ENCODE measurements at regions not wholly inside any gene's neighbourhood (a gene's known extent, or its start where the extent isn't known, plus 50 kb on each side); places are given as distances from the start of the nearest gene placed in this dataset.

GRCh38 chr18:2082676-2083075 lies 488.6 kb downstream of the METTL4 start:
- in situ Hi-C loops (cut with HindIII; ENCODE audit: low pct_unique_long_range_greater_than_20kb, low sequenced_read_pairs): no loop called here
- no peak for DNase-seq (ENCODE audit: low read depth, low spot score)

- in situ Hi-C loops (cut with HindIII; ENCODE audit: low pct_unique_long_range_greater_than_20kb, low sequenced_read_pairs): no loop called here
- DNase-seq (ENCODE audit: low read depth, low spot score): peak; percentile 27
Measured at GRCh38 chr18:2083691-2084090, 487.6 kb downstream of the METTL4 start.

DNA sequence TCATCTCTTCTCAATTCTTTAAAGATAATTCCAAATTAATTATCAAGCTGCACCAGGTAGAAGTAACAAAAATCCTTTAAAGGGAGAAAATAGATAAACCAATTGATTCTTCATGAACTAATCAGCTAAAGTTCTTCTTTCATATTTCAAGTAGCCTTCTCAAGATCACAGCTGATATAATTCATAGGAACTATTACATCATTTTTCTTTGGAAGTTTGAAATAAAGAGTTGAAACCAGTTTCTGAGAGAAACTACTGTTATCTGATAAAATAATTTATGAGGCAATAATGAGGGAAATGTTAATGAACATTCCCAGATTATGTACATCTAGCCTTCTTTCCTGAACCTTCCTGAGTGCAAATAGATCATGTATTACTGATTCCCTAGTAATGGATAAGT lies 484.9 kb downstream of the METTL4 start:
- no peak for DNase-seq (ENCODE audit: low read depth, low spot score)
- in situ Hi-C loops (cut with HindIII; ENCODE audit: low pct_unique_long_range_greater_than_20kb, low sequenced_read_pairs): no loop called here

DNA sequence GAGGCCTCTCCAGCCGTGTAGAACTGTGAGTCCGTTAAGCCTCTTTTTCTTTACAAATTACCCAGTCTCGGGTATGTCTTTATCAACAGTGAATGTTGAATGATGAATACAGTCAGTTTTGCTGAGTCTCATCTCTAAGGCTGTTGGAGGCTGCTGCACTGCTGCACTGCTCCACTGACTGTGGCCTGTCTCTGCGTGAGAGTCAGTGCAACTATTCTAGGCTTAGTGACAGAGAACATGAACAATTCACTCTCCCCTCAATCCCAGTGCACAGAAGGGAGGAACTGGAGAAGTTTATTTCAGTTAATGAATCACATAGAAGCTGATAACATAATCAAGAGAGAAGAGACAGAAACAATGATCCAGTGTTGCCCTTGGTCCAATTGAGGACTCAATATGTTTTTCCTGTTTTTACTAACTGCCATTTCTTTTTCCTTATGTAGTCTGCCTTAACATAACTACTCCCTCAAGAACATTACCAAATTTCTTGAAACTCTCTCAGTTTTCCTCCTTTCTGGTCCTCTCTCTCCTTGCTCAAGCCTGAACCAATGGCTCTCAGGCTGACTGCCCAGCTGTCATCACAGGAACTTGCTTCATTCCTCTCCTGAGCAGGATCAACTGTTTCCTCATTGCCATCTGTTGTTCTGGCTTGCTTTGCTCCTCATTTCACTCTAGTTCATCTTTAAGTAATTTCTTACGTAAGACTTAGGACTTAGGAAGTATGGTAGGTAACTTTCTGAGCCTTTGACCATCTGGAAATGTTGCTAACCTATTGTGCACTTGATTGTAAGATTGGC lies 483.2 kb downstream of the METTL4 start:
- in situ Hi-C loops (cut with HindIII; ENCODE audit: low pct_unique_long_range_greater_than_20kb, low sequenced_read_pairs): no loop called here
- DNase-seq (ENCODE audit: low read depth, low spot score): no peak

DNA sequence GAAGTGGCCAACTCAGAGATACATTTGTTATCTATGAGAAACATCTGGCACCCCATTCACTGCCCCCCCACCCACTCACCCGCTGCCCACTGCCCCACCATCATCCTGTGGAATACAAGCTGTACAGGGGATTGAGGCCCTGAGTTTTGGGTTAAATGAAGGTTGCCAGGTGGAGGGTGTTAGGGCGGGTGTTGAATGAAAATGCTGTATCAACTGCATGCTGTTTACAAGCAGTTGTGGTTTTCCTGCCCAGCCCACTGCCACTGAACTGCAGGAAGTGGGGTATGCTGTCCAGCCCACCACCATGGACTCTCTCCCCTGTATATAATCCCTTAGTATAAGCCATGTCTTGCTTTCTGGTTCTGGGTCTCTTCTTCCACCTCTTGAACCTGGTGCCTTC lies 481.9 kb downstream of the METTL4 start:
- in situ Hi-C loops (cut with HindIII; ENCODE audit: low pct_unique_long_range_greater_than_20kb, low sequenced_read_pairs): no loop called here
- DNase-seq (ENCODE audit: low read depth, low spot score): no peak

DNA sequence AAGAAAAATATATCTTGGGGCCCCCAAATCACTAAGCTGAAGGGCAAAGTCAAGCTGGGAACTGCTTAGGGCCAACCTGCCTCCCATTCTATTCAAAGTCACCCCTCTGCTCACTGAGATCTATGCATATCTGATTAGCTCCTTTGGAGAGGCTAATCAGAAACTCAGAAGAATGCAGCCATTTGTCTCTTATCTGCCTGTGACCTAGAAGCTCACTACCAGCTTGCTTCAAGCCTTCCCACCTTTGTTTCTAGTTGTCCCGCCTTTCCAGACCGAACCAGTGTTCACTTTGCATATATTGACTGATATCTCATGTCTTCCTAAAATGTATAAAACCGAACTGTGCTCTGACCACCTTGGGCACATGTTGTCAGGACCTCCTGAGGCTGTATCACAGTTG lies 479.4 kb downstream of the METTL4 start:
- in situ Hi-C loops (cut with HindIII; ENCODE audit: low pct_unique_long_range_greater_than_20kb, low sequenced_read_pairs): no loop called here
- no peak for DNase-seq (ENCODE audit: low read depth, low spot score)

- no peak for DNase-seq (ENCODE audit: low read depth, low spot score)
- in situ Hi-C loops (cut with HindIII; ENCODE audit: low pct_unique_long_range_greater_than_20kb, low sequenced_read_pairs): no loop called here
Measured at GRCh38 chr18:2096551-2096950, 474.8 kb downstream of the METTL4 start.

GRCh38 chr18:2100694-2101213 lies 470.6 kb downstream of the METTL4 start:
- in situ Hi-C loops (cut with HindIII; ENCODE audit: low pct_unique_long_range_greater_than_20kb, low sequenced_read_pairs): no loop called here
- DNase-seq (ENCODE audit: low read depth, low spot score): no peak

DNA sequence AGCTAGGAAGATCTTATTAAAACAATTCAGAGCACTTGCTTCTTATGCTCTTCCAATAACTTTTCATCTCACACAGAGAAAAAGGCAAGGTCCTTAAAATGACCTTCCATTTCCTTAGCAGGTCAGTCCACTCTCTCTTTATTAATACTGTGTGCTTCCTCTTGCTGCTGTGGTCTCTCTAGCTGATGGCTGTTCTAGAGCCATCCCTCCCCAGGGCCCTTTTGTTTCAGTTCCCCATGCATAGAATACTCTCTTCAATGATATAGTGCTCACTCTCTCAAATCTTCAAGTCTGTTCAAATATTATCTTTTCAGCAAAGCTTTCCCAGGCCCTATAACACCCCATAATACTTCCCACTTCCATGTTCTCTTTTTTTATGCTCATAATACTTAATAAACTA lies 469.3 kb downstream of the METTL4 start:
- in situ Hi-C loops (cut with HindIII; ENCODE audit: low pct_unique_long_range_greater_than_20kb, low sequenced_read_pairs): no loop called here

DNA sequence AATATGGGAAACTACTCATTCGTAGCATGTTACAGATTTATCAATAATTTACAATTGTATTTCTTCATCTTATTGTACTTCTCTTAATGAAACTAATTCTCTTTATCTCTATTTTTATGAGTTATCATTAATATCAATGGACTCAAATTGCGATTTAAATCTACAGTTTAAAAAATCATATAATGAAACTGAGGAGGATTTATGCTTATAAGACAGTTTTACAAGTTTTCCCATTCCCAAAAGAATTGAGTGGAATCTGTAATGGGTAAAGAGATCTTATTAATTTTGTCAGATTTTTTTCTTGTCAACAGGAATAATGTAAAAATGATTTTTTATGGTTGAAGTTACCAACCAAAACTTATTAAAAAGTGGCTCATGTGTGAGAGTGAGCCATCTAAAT lies 468.0 kb downstream of the METTL4 start:
- in situ Hi-C loops (cut with HindIII; ENCODE audit: low pct_unique_long_range_greater_than_20kb, low sequenced_read_pairs): no loop called here
- no peak for DNase-seq (ENCODE audit: low read depth, low spot score)

More for the DNA sequence above, 469.3 kb downstream of the METTL4 start:
- no peak for DNase-seq (ENCODE audit: low read depth, low spot score)

- DNase-seq (ENCODE audit: low read depth, low spot score): peak; percentile 66
- in situ Hi-C loops (cut with HindIII; ENCODE audit: low pct_unique_long_range_greater_than_20kb, low sequenced_read_pairs): no loop called here
Measured at GRCh38 chr18:2104620-2105462, 466.5 kb downstream of the METTL4 start.

DNA sequence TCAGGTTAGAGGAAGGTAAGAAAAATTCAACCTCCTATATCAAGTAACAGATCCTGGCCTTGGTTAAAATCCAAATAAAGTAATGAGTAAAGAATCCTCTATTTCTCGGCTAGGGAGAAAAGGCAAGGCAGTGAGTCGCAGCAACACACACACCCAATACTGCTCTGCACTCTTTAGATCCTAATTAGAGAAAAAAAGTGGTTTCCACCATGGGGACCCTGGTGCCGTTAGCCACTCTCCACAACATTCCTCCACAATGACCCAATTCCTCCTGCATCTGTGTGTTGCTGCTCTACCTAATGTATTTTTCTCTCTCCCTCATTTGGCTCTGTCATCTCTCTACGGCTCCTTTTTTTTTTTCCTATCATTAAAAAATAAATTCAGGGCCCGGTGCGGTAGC lies 462.7 kb downstream of the METTL4 start:
- in situ Hi-C loops (cut with HindIII; ENCODE audit: low pct_unique_long_range_greater_than_20kb, low sequenced_read_pairs): no loop called here
- DNase-seq (ENCODE audit: low read depth, low spot score): no peak

GRCh38 chr18:2111456-2111855 lies 459.8 kb downstream of the METTL4 start:
- no peak for DNase-seq (ENCODE audit: low read depth, low spot score)
- in situ Hi-C loops (cut with HindIII; ENCODE audit: low pct_unique_long_range_greater_than_20kb, low sequenced_read_pairs): no loop called here

DNA sequence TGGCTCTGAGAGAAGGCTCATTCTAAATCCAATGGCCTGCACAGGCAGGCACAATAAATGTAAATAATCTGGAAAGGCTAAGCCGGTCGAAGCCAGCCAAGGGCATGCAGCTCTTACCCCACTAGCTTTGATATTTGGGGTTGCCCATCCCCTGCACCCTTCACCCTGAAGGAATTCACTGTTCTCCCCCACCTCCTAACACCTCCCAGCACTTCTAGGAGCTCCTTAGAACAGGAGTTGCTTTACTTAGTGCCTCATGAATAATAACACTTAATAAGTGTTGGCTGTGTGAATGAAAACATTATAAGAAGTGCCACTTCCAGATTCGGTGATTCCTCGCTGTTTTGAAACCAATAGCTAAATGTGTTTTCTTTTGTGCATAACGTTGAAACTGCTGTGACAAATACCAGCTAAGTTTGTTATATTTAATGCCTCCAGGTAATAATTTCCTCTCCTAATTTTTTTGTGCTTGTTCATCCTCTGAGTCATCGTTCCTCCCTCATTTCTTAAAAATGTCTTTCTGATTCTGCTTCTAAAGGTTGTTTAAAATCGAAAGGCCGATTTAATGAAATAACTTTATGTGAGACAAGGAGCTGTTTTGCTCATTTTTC lies 458.8 kb downstream of the METTL4 start:
- in situ Hi-C loops (cut with HindIII; ENCODE audit: low pct_unique_long_range_greater_than_20kb, low sequenced_read_pairs): no loop called here

GRCh38 chr18:2114289-2114688 lies 457.0 kb downstream of the METTL4 start:
- DNase-seq (ENCODE audit: low read depth, low spot score): no peak
- in situ Hi-C loops (cut with HindIII; ENCODE audit: low pct_unique_long_range_greater_than_20kb, low sequenced_read_pairs): no loop called here

More for the DNA sequence above, 458.8 kb downstream of the METTL4 start:
- DNase-seq (ENCODE audit: low read depth, low spot score): no peak

- in situ Hi-C loops (cut with HindIII; ENCODE audit: low pct_unique_long_range_greater_than_20kb, low sequenced_read_pairs): no loop called here
- DNase-seq (ENCODE audit: low read depth, low spot score): no peak
Measured at GRCh38 chr18:2114765-2115164, 456.5 kb downstream of the METTL4 start.

GRCh38 chr18:2121224-2121623 lies 450.1 kb downstream of the METTL4 start:
- DNase-seq (ENCODE audit: low read depth, low spot score): no peak
- in situ Hi-C loops (cut with HindIII; ENCODE audit: low pct_unique_long_range_greater_than_20kb, low sequenced_read_pairs): no loop called here

DNA sequence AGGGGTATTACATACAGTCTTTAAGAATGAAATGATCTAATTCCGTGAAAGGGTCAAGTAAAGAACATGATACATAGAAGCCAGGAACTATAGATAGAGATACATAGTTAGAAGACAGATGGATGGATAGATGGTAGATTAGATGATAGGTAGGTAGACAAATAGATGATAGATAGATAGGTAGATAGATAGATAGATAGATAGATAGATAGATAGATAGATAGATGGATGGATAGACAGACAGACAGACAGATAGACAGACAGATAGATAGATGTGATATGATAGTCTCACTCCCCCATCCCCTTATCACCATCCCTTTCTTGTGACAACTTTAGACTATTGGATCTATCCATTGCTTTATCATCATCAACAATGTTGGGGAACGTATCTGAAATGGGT lies 448.2 kb downstream of the METTL4 start:
- DNase-seq (ENCODE audit: low read depth, low spot score): no peak
- in situ Hi-C loops (cut with HindIII; ENCODE audit: low pct_unique_long_range_greater_than_20kb, low sequenced_read_pairs): no loop called here
